ENCODE measurements at regions not wholly inside any gene's neighbourhood (a gene's known extent, or its start where the extent isn't known, plus 50 kb on each side); places are given as distances from the start of the nearest gene placed in this dataset.

DNA sequence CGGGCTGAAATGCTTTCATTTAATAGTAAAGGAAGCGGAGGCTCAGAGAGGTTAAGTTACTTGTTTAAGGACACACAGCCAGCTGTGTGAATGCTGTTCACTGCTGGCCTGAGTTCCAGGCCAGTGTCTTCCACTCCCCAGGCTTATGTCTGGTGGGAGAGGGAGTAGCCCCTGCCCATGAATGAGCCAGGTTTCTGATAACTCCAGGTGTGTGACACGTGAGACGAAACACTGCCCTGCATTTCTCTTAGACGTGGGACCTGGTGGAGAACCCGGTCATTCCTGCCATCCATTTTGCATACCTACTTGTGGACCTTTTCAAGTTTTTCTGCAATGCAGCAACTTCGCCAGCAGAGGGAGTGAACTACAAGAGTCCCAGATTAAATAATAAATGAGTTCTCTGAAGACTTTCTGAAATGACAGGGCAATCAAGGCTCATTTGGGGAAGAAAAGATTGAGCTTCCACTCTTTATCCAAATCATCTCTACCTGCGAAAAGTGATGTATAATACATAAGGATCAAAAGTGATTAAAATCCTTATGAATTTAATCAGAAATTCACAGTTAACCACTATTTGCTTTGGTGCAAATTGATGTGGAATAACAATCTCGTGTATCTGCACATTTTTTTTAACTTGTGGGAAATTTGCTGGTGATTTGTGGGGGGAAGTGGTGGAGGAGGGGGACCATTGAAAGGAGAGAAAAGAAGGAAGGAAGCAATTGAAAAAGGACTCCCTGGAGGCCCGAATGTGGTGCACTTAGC, 79.4 kb upstream of the ASB18 start:
- DNase-seq, result peak; percentile 38 to 88 (median 69)
- no peak for TF ChIP-seq POLR2A (IDR thresholded peaks at IDR 0.05)
- TF ChIP-seq, protein P1, sequence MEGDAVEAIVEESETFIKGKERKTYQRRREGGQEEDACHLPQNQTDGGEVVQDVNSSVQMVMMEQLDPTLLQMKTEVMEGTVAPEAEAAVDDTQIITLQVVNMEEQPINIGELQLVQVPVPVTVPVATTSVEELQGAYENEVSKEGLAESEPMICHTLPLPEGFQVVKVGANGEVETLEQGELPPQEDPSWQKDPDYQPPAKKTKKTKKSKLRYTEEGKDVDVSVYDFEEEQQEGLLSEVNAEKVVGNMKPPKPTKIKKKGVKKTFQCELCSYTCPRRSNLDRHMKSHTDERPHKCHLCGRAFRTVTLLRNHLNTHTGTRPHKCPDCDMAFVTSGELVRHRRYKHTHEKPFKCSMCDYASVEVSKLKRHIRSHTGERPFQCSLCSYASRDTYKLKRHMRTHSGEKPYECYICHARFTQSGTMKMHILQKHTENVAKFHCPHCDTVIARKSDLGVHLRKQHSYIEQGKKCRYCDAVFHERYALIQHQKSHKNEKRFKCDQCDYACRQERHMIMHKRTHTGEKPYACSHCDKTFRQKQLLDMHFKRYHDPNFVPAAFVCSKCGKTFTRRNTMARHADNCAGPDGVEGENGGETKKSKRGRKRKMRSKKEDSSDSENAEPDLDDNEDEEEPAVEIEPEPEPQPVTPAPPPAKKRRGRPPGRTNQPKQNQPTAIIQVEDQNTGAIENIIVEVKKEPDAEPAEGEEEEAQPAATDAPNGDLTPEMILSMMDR (IDR thresholded peaks at IDR 0.05), result peak; percentile 59 to 78 (median 63)
- no peak overlapping the region for H3K27ac ChIP-seq
- H3K36me3 ChIP-seq (replicated peaks in 1 of 2), result no peaks in the 10 kb centered on the region
- no peak overlapping the region for H3K4me3 ChIP-seq
- intact Hi-C loops (cut with DNase I), result no loop called here
- no peaks in the 10 kb centered on the region for H3K27me3 ChIP-seq
- no peaks in the 10 kb centered on the region for H3K9me3 ChIP-seq (replicated peaks in 1 of 3)
- H3K4me1 ChIP-seq (replicated peaks in 1 of 2), result no peaks in the 10 kb centered on the region
- 34 to 49% (median 38%) methylated on average over 7 to 10 of the region's 10 CpGs for WGBS, 4 donors

DNA sequence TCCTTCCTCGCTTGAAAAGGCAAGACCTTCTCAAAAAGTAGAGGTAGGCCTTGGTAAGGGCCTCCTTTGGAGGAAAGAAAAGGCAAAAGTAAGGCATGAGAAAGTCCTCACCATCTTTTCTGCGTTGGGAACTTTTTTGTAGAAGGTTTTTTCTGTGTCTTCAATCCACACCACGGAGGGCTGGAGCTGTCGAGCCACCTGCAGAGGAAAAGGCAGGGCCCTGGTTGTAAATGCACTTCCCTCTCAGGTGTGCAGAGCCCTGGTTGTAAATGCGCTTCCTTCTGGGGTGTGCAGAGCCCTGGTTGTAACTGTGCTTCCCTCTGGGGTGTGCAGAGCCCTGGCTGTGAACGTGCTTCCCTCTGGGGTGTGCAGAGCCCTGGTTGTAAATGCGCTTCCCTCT, 80.2 kb upstream of the ASB18 start:
- H3K36me3 ChIP-seq (replicated peaks in 1 of 2), result no peaks in the 10 kb centered on the region
- H3K27ac ChIP-seq, result no peak overlapping the region
- WGBS, 4 donors, result 69 to 83% (median 76%) methylated on average over 4 to 7 of the region's 7 CpGs
- H3K9me3 ChIP-seq (replicated peaks in 1 of 3), result no peaks in the 10 kb centered on the region
- no peak for TF ChIP-seq POLR2A (IDR thresholded peaks at IDR 0.05)
- TF ChIP-seq, protein P1 (IDR thresholded peaks at IDR 0.05), result no peak
- DNase-seq, result no peak
- no peaks in the 10 kb centered on the region for H3K27me3 ChIP-seq
- intact Hi-C loops (cut with DNase I), result no loop called here
- no peak overlapping the region for H3K4me3 ChIP-seq
- H3K4me1 ChIP-seq (replicated peaks in 1 of 2), result no peaks in the 10 kb centered on the region

DNA sequence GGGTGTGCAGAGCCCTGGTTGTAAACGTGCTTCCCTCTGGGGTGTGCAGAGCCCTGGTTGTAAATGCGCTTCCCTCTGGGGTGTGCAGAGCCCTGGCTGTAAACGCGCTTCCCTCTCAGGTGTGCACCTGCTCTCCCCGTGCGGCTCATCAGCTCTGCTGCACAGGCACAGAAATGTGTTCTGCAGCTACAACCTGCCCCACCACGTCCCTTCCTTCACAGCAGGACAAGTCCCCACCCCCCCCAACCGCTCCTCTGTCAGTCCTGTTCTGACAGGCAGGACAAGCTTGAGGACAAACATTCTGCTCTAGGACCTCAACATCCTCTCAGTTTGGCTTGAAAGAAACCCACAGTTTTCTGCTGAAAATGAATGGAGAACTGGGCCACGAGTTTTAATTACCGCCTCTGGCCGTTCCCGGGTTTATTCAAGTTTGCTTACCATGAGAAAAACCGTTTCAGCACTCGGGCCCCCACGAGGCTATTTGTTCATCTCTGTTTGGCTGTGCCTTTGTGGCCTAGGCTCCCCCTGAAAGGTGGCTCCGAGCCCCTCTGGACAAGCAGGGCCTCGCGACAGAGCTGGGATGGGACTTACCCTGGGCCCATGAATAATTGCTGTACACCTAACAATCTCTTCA, 81.0 kb upstream of the ASB18 start:
- Histone ChIP-seq H3K36me3 (replicated peaks in 1 of 2) (no peaks in the 10 kb centered on the region), H3K9me3 (replicated peaks in 1 of 3) (no peaks in the 10 kb centered on the region), H3K4me3 (no peak overlapping the region), H3K27ac (no peak overlapping the region), H3K4me1 (replicated peaks in 1 of 2) (no peaks in the 10 kb centered on the region), H3K27me3 (no peaks in the 10 kb centered on the region)
- TF ChIP-seq, protein P1 (IDR thresholded peaks at IDR 0.05), result no peak
- no peak for TF ChIP-seq POLR2A (IDR thresholded peaks at IDR 0.05)
- DNase-seq, result no peak
- 76 to 85% (median 82%) methylated on average over 16 to 18 of the region's 18 CpGs for WGBS, 4 donors
- intact Hi-C loops (cut with DNase I), result no loop called here

DNA sequence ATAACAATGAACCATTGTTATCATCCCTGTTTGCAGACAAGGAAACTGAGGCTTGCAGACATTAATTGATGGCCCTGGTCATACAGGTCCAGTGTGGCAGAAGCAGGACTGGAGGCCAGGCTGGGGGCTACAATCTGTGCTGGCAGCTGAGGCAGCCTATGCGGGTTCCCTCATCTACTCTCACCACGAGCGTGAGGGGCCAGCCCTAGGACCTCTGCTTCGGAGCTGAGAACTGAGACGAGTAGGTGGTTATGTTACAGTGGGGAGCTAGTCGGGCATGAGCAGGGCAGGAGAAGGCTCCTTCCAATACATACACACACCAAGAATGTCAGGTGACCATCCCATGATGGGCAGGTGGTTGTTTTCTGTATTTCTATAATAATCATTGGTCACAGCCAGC, 82.2 kb upstream of the ASB18 start:
- 88 to 96% (median 91%) methylated on average over 6 of the region's 6 CpGs for whole genome bisulfite sequencing, 4 donors
- no peak for DNase-seq
- no peaks in the 10 kb centered on the region for H3K36me3 ChIP-seq (replicated peaks in 1 of 2)
- no peaks in the 10 kb centered on the region for H3K4me1 ChIP-seq (replicated peaks in 1 of 2)
- intact Hi-C loops (cut with DNase I), result no loop called here
- no peak overlapping the region for H3K27ac ChIP-seq
- TF ChIP-seq, protein P1 (IDR thresholded peaks at IDR 0.05), result no peak
- TF ChIP-seq POLR2A (IDR thresholded peaks at IDR 0.05), result no peak
- no peaks in the 10 kb centered on the region for H3K27me3 ChIP-seq
- no peak overlapping the region for H3K4me3 ChIP-seq
- no peaks in the 10 kb centered on the region for H3K9me3 ChIP-seq (replicated peaks in 1 of 3)
